Loucy (cell line): ENCODE measurements at regions not wholly inside any gene's neighbourhood (a gene's known extent, or its start where the extent isn't known, plus 50 kb on each side); places are given as distances from the start of the nearest gene placed in this dataset.

Source experiments
- H2AFZ ChIP-seq: fragments of 200-600 bp; sonication (generic); 2 replicates; pipeline ENCODE4 v1.6.0; 2016; ENCODE audit warnings: antibody characterized with exemption, mild to moderate bottlenecking, low read length, moderate library complexity
- H3F3A ChIP-seq: fragments of 200-600 bp; 2 replicates; pipeline ENCODE4 v1.6.0; 2016; ENCODE audit warnings: antibody characterized with exemption, low read depth, mild to moderate bottlenecking
- H3K27me3 ChIP-seq: fragments of 200-600 bp; sonication (generic); 2 replicates; pipeline ENCODE4 v1.6.1; 2014; ENCODE audit warnings: low read length, mild to moderate bottlenecking; ENCODE audit not compliant: insufficient read depth, poor library complexity, severe bottlenecking
- H3K36me3 ChIP-seq: fragments of 200-600 bp; sonication (generic); 2 replicates; pipeline ENCODE4 v1.6.1; 2016; ENCODE audit warnings: low read length; ENCODE audit not compliant: insufficient read depth
- H3K4me1 ChIP-seq: fragments of 200-600 bp; sonication (generic); 2 replicates; pipeline ENCODE4 v1.5.1; 2014; ENCODE audit warnings: low read length, mild to moderate bottlenecking; ENCODE audit not compliant: insufficient read depth, poor library complexity, severe bottlenecking
- H3K4me2 ChIP-seq: fragments of 200-600 bp; sonication (generic); 2 replicates; pipeline ENCODE4 v1.6.0; 2014; ENCODE audit warnings: antibody characterized with exemption, low read length, low read depth, mild to moderate bottlenecking; ENCODE audit not compliant: poor library complexity, severe bottlenecking
- H3K4me3 ChIP-seq: fragments of 200-600 bp; sonication (generic); 2 replicates; pipeline ENCODE4 v1.5.1; 2014; ENCODE audit warnings: low read length, mild to moderate bottlenecking, mixed read lengths; ENCODE audit not compliant: poor library complexity, severe bottlenecking
- H3K79me2 ChIP-seq: fragments of 200-600 bp; sonication (generic); 2 replicates; pipeline ENCODE4 v1.6.1; 2014; ENCODE audit warnings: low read length; ENCODE audit not compliant: insufficient read depth
- H3K9ac ChIP-seq: fragments of 200-600 bp; sonication (generic); 2 replicates; pipeline ENCODE4 v1.6.0; 2014; ENCODE audit warnings: mild to moderate bottlenecking, low read depth, low read length, moderate library complexity; ENCODE audit not compliant: poor library complexity, severe bottlenecking
- H3K9me2 ChIP-seq: fragments of 200-600 bp; sonication (generic); replicated peaks from 2 replicates; pipeline ENCODE4 v1.6.1; 2016; ENCODE audit warnings: low read depth, low read length, mixed read lengths
- H3K9me3 ChIP-seq: fragments of 200-600 bp; sonication (generic); 2 replicates; pipeline ENCODE4 v1.6.1; 2014; ENCODE audit warnings: mild to moderate bottlenecking, antibody characterized with exemption, low read length, low read depth; ENCODE audit not compliant: insufficient read depth
- H4K20me1 ChIP-seq: fragments of 200-600 bp; sonication (generic); 2 replicates; pipeline ENCODE4 v1.6.0; 2014; ENCODE audit warnings: antibody characterized with exemption, low read length, mild to moderate bottlenecking; ENCODE audit not compliant: insufficient read depth, poor library complexity, severe bottlenecking
- EZH2phosphoT487 ChIP-seq: fragments of 200-600 bp; IDR thresholded peaks from 2 replicates; pipeline ENCODE4 v1.6.1; 2018; ENCODE audit warnings: antibody characterized with exemption, mild to moderate bottlenecking, moderate library complexity, borderline replicate concordance
- TF ChIP-seq, protein P1 (sequence below): fragments of 200-600 bp; sonication (generic); conservative IDR thresholded peaks from 2 replicates; pipeline ENCODE4 v1.5.1; 2014; ENCODE audit warnings: mild to moderate bottlenecking, antibody characterized with exemption, low read length

DNA sequence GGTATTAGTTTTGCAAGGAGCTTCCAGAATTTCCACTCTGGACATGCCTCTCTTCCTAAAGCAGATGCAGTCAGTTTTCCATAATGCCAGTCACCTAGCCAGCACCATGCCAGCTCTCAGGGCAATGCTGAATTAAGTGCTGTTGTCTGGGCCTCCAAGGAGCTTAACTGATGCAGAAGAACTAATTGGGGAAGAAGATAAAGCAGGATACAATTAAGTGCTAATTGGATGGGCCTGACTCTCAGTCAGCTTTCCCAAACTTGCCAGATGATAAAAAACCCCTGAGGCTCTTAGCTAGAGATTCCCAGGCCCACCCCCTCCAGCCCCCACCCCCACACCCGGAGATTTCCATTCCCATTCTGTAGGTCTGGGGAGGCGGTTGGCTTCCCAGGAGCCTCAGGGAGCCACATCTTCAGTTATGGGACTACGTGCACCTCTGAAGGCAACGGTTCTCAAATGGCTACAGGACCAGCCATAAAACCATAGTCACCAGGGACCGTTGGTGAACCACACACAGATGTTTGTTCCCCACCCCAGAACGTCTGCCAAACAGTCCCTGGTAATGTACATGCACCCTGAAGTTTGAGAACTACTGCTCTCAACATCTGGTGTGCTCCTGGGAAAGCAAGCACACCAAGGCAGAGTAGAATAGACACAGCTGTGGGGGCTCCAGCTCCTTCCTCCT, 499.1 kb upstream of the CDH5 start:
- Histone ChIP-seq H3K79me2 (no peaks in the 10 kb centered on the region), H3K4me1 (no peaks in the 10 kb centered on the region), H3K4me3 (no peak overlapping the region), H3K4me2 (no peak overlapping the region), H3K36me3 (no peaks in the 10 kb centered on the region), H3K9ac (no peak overlapping the region), H3F3A (no peaks in the 10 kb centered on the region), H3K9me2 (no peaks in the 10 kb centered on the region), H3K9me3 (no peaks in the 10 kb centered on the region; the same call in 1 of the 2 replicates), H4K20me1 (no peaks in the 10 kb centered on the region), H3K27me3 (no peaks in the 10 kb centered on the region), H2AFZ (no peak overlapping the region)
- no peak for TF ChIP-seq EZH2phosphoT487
- TF ChIP-seq, protein P1, sequence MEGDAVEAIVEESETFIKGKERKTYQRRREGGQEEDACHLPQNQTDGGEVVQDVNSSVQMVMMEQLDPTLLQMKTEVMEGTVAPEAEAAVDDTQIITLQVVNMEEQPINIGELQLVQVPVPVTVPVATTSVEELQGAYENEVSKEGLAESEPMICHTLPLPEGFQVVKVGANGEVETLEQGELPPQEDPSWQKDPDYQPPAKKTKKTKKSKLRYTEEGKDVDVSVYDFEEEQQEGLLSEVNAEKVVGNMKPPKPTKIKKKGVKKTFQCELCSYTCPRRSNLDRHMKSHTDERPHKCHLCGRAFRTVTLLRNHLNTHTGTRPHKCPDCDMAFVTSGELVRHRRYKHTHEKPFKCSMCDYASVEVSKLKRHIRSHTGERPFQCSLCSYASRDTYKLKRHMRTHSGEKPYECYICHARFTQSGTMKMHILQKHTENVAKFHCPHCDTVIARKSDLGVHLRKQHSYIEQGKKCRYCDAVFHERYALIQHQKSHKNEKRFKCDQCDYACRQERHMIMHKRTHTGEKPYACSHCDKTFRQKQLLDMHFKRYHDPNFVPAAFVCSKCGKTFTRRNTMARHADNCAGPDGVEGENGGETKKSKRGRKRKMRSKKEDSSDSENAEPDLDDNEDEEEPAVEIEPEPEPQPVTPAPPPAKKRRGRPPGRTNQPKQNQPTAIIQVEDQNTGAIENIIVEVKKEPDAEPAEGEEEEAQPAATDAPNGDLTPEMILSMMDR = no peak

DNA sequence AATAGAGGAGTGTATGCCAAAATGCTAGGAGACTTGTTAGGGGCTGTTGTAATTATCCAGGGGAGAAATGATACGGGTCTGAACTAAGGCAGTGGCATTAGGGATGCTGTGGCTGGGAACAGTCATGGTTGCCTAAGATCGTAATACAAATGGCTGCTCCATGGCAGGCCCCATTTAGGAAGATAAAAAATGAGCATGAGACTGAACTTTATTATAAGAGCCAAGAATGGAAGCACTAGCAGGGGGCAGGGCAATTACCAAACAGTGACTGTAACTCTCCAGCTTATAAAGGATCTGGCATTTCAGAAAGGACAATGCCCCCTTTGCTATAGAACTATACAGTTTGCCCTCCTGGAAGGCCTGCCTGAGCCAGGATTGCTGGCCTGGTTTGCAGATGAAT, 503.3 kb upstream of the CDH5 start:
- H3K4me1 ChIP-seq = no peaks in the 10 kb centered on the region
- no peak overlapping the region for H3K9ac ChIP-seq
- H3K9me3 ChIP-seq = no peaks in the 10 kb centered on the region; the same call in 1 of the 2 replicates
- H3K4me2 ChIP-seq = no peak overlapping the region
- H4K20me1 ChIP-seq = no peaks in the 10 kb centered on the region
- H3K4me3 ChIP-seq = no peak overlapping the region
- no peaks in the 10 kb centered on the region for H3K27me3 ChIP-seq
- TF ChIP-seq, protein P1 = no peak
- TF ChIP-seq EZH2phosphoT487 = no peak
- H3K9me2 ChIP-seq = no peaks in the 10 kb centered on the region
- no peak overlapping the region for H2AFZ ChIP-seq
- H3K79me2 ChIP-seq = no peaks in the 10 kb centered on the region
- H3F3A ChIP-seq = no peaks in the 10 kb centered on the region
- H3K36me3 ChIP-seq = no peaks in the 10 kb centered on the region

DNA sequence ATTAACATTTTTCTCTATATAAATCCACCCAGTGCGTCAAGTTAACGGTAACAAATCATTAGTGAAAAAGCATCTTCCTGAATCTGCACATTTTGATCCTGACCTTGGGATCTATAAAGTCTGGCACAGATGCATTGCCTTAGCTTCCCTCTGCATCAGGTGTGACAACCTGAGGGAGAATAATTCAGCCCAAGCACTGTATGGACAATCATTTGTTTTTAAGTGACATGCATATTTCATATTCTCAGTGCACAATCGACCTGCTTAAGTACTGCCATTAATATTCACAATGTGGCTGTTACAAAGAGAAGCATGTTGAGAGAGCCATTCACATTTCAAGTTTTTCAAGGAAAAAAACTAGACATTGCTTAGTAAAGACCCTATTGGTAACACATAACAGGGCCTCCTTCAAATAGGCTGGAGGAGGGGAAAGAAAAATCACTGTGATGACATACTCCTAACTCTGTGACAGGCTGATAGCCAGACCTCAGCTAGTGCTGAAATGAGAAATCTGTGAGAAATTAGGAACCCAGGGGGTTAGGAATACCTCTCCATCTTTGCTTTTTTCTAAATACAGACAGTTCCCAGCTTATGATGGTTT, 505.3 kb upstream of the CDH5 start:
- Histone ChIP-seq H3K27me3 (no peaks in the 10 kb centered on the region), H3K9me2 (no peaks in the 10 kb centered on the region), H3K79me2 (no peaks in the 10 kb centered on the region), H3F3A (no peaks in the 10 kb centered on the region), H4K20me1 (no peaks in the 10 kb centered on the region), H3K36me3 (no peaks in the 10 kb centered on the region), H3K9me3 (no peaks in the 10 kb centered on the region; the same call in 1 of the 2 replicates), H3K4me2 (no peak overlapping the region), H2AFZ (no peak overlapping the region), H3K4me1 (no peaks in the 10 kb centered on the region), H3K9ac (no peak overlapping the region), H3K4me3 (no peak overlapping the region)
- TF ChIP-seq, protein P1 = no peak
- no peak for TF ChIP-seq EZH2phosphoT487
